Mesodermal cell (in vitro differentiated cells): ENCODE measurements at regions not wholly inside any gene's neighbourhood (a gene's known extent, or its start where the extent isn't known, plus 50 kb on each side); places are given as distances from the start of the nearest gene placed in this dataset.

ENCODE experiments used
- H3K27ac ChIP-seq: 2 replicates; pipeline ENCODE4 v1.7.0; 2013; ENCODE audit warnings: mild to moderate bottlenecking, low read depth, low read length, moderate library complexity; ENCODE audit not compliant: severe bottlenecking
- H3K36me3 ChIP-seq: 2 replicates; pipeline ENCODE4 v1.7.1; 2013; ENCODE audit warnings: mild to moderate bottlenecking, low read length, moderate library complexity; ENCODE audit not compliant: control insufficient read depth, insufficient read depth
- H3K4me1 ChIP-seq: one replicate; pipeline ENCODE4 v1.7.1; 2013; ENCODE audit warnings: mild to moderate bottlenecking, low read length; ENCODE audit not compliant: insufficient read depth, control insufficient read depth, poor library complexity, severe bottlenecking
- H3K4me3 ChIP-seq: 2 replicates; pipeline ENCODE4 v1.7.0; 2013; ENCODE audit warnings: low read length, control low read depth, mild to moderate bottlenecking; ENCODE audit not compliant: insufficient read depth, poor library complexity, severe bottlenecking; ENCODE audit errors: extremely low read depth
- H3K9me3 ChIP-seq: 2 replicates; pipeline ENCODE4 v1.7.1; 2013; ENCODE audit warnings: mild to moderate bottlenecking, low read length, moderate library complexity; ENCODE audit not compliant: control insufficient read depth
- WGBS, 2 experiments: methylation state at CpG; one replicate each; pipeline ENCODE4 v1.1.5; 2013; ENCODE audit warnings: missing lambda C conversion rate in 2 of 2; ENCODE audit not compliant: insufficient coverage in 2 of 2; 5-methylcytosine and 5-hydroxymethylcytosine counted together

DNA sequence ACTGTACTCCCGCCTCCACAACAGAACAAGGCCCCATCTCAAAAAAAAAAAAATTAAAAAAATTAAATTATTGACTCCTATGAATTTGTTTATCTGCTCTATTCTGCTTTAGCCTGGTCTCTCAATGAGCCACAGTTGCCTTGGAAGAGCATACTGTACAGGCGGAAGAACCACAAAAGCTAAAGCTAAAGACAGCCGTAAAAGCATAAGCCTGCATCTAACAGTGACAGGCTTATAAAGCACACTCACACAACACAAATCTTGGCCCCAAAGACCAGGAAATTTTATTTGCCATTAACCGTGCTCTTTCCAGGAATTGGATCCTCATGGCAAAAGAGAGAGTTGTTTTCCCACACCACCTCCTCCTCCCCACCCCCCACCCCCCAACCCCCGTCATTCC is 53.5 kb upstream of the KLF3 start:
- no peaks in the 10 kb centered on the region for H3K4me1 ChIP-seq
- H3K27ac ChIP-seq = no peak overlapping the region
- H3K9me3 ChIP-seq = no peaks in the 10 kb centered on the region
- no peaks in the 10 kb centered on the region for H3K36me3 ChIP-seq
- WGBS, 2 experiments = 94 to 100% methylated on average over 2 of the region's 5 CpGs
- no peak overlapping the region for H3K4me3 ChIP-seq

GRCh38 chr4:38610966-38611431 is 53.0 kb upstream of the KLF3 start:
- 67 to 89% methylated on average over 3 to 5 of the region's 8 CpGs for WGBS, 2 experiments

GRCh38 chr4:38611676-38612075 is 52.3 kb upstream of the KLF3 start:
- Histone ChIP-seq H3K9me3 (no peaks in the 10 kb centered on the region), H3K36me3 (no peaks in the 10 kb centered on the region), H3K27ac (no peak overlapping the region), H3K4me1 (no peaks in the 10 kb centered on the region), H3K4me3 (no peak overlapping the region)
- no CpG with 5 or more reads among the region's 3 CpGs for WGBS, 2 experiments

More at GRCh38 chr4:38610966-38611431, 53.0 kb upstream of the KLF3 start:
- no peak overlapping the region for H3K27ac ChIP-seq
- no peaks in the 10 kb centered on the region for H3K36me3 ChIP-seq
- no peak overlapping the region for H3K4me3 ChIP-seq
- no peaks in the 10 kb centered on the region for H3K9me3 ChIP-seq
- no peaks in the 10 kb centered on the region for H3K4me1 ChIP-seq

DNA sequence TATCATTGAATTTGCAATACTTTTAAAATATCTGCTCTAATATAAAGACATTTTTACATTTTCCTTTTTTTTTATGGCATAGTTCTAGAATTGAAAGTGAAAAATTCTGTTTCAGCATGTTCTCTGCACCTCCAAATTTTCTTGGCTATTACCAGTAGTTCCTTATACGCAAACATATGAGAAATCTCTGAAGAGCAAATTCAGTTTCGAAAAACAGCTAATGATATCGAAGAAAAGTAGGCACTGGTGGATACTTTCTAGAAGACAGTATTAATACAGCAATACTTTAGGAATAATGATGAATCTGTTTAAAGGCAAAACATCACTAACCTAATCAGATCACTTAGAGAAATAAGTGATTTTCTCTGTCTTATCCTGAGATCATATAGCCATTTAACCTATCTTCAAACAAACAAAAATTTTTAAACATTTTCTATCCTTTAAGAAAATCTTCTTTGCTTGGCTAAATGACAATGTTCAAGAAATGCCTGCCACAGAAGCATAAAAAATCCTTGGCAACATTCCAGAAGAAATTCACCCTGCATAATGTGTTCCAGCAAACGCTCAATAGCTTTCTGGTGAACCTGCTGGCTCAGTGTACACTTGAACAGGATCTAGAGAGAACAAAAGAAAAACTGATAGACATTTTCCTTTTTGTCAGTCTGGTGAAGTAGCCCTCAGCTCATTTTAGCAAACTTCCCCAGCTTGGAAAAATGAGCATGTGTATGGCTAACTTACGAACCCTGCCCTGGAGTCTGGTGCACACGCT is 51.2 kb upstream of the KLF3 start:
- Histone ChIP-seq H3K36me3 (no peaks in the 10 kb centered on the region), H3K27ac (no peak overlapping the region), H3K4me1 (no peaks in the 10 kb centered on the region), H3K4me3 (no peak overlapping the region), H3K9me3 (no peaks in the 10 kb centered on the region)
- 100% methylated on average over 1 of the region's 6 CpGs for WGBS, 2 experiments
